Effector memory CD8-positive, alpha-beta T cell (primary cell): ENCODE measurements at regions not wholly inside any gene's neighbourhood (a gene's known extent, or its start where the extent isn't known, plus 50 kb on each side); places are given as distances from the start of the nearest gene placed in this dataset.

Source experiments
- ATAC-seq: fragments of 150-1000 bp; cut with Tn5 transposase; replicated peaks from 2 replicates; pipeline ENCODE4 v1.10.0; 2021; ENCODE audit warnings: mild to moderate bottlenecking, moderate library complexity
- DNase-seq, 3 experiments: peaks; one replicate each; pipeline ENCODE4 v3.0.0; 2021
- H3K27ac Mint-ChIP-seq, 2 donors: one replicate each; pipeline ENCODE4 v1.8.0; 2022; ENCODE audit warnings: mild to moderate bottlenecking in 2 of 2, mixed read lengths in 2 of 2, moderate library complexity in 2 of 2
- H3K27me3 Mint-ChIP-seq, 2 donors: one replicate each; pipeline ENCODE4 v1.8.0; 2022; ENCODE audit warnings: mixed read lengths in 2 of 2
- H3K36me3 Mint-ChIP-seq: one replicate; pipeline ENCODE4 v1.8.0; 2022; ENCODE audit warnings: mild to moderate bottlenecking, moderate library complexity, mixed read lengths; ENCODE audit not compliant: insufficient read depth
- H3K4me1 Mint-ChIP-seq, 2 donors: one replicate each; pipeline ENCODE4 v1.8.0; 2022; ENCODE audit warnings: low read depth in 2 of 2, mixed read lengths in 2 of 2
- H3K4me3 Mint-ChIP-seq, 2 donors: one replicate each; pipeline ENCODE4 v1.8.0; 2022; ENCODE audit warnings: mild to moderate bottlenecking in 2 of 2, mixed read lengths in 2 of 2, moderate library complexity in 2 of 2
- H3K9me3 Mint-ChIP-seq, 2 donors: one replicate each; pipeline ENCODE4 v1.8.0; 2022; ENCODE audit warnings: mixed read lengths in 2 of 2

- Mint-ChIP-seq H3K9me3 (peaks cover 6 to 28% of the 10 kb centered on the region in 2 donors), H3K4me3 (no peak overlapping the region), H3K27me3 (no peaks in the 10 kb centered on the region), H3K27ac (no peak overlapping the region), H3K4me1 (no peaks in the 10 kb centered on the region), H3K36me3 (no peaks in the 10 kb centered on the region)
- ATAC-seq (no peak), DNase-seq (no peak)
Observed at GRCh38 chr11:80538040-80538439, 1097.2 kb upstream of the TENM4 start.

- Mint-ChIP-seq H3K27me3 (no peaks in the 10 kb centered on the region), H3K4me3 (no peak overlapping the region), H3K9me3 (peaks cover 2 to 24% of the 10 kb centered on the region in 2 donors), H3K4me1 (no peaks in the 10 kb centered on the region), H3K36me3 (no peaks in the 10 kb centered on the region), H3K27ac (no peak overlapping the region)
- ATAC-seq (no peak), DNase-seq (no peak)
Observed at GRCh38 chr11:80533463-80533862, 1092.6 kb upstream of the TENM4 start.

- Mint-ChIP-seq H3K9me3 (peaks cover 2 to 17% of the 10 kb centered on the region in 2 donors), H3K4me3 (no peak overlapping the region), H3K27ac (no peak overlapping the region), H3K4me1 (no peaks in the 10 kb centered on the region), H3K36me3 (no peaks in the 10 kb centered on the region), H3K27me3 (no peaks in the 10 kb centered on the region)
- DNase-seq (no peak), ATAC-seq (no peak)
Observed at GRCh38 chr11:80532633-80533232, 1091.9 kb upstream of the TENM4 start.

DNA sequence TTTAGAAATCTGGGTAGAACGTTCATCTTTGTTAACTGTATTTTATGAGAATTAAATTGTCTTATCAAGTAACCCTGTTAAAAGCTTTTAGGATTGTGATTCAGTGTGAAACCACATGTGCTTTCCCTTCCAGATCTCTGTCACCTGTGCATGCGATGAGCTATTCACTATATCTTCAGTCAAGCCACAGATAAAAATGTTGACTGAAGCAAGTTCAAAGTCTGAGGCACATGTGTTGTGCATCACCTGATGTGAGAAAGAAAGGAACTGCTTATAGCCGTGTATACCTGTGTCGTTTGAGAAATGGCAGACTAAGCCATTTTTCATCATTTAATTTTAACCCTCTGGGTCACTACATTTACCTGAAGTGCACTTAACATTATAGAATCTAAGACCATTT, 1088.9 kb upstream of the TENM4 start:
- Mint-ChIP-seq H3K4me3 (no peak overlapping the region), H3K27me3 (no peaks in the 10 kb centered on the region), H3K27ac (no peak overlapping the region), H3K4me1 (no peaks in the 10 kb centered on the region), H3K9me3 (peaks cover 2 to 17% of the 10 kb centered on the region in 2 donors), H3K36me3 (no peaks in the 10 kb centered on the region)
- DNase-seq (no peak), ATAC-seq (no peak)

GRCh38 chr11:80525663-80526405, 1085.0 kb upstream of the TENM4 start:
- Mint-ChIP-seq H3K4me1 (no peaks in the 10 kb centered on the region), H3K9me3 (peaks cover 2 to 9% of the 10 kb centered on the region in 2 donors), H3K4me3 (no peak overlapping the region), H3K27ac (no peak overlapping the region), H3K27me3 (no peaks in the 10 kb centered on the region), H3K36me3 (no peaks in the 10 kb centered on the region)
- ATAC-seq (no peak), DNase-seq (no peak)

DNA sequence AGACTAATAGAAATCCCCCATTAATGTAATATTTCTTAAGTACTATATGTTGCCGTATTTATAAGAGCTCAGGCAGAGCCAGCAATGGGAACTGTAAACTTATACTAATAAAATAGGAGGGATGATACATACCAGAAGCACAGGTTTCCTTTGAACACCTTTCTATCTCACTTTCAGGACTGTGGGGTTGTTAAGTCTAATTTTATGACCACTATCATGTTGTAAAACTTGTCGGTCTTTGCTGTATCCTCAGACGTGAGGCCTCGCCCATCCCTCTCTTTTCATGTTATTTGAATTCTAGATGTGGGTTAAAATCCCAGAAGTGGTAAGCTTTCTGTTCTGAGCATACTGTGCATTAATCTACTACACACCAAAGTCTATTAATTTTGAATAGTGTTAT, 1083.5 kb upstream of the TENM4 start:
- H3K4me3 Mint-ChIP-seq, result no peak overlapping the region
- H3K27ac Mint-ChIP-seq, result no peak overlapping the region
- peaks cover 2 to 9% of the 10 kb centered on the region in 2 donors for H3K9me3 Mint-ChIP-seq
- H3K27me3 Mint-ChIP-seq, result no peaks in the 10 kb centered on the region
- H3K4me1 Mint-ChIP-seq, result no peaks in the 10 kb centered on the region
- DNase-seq, result no peak
- no peak for ATAC-seq
- no peaks in the 10 kb centered on the region for H3K36me3 Mint-ChIP-seq

DNA sequence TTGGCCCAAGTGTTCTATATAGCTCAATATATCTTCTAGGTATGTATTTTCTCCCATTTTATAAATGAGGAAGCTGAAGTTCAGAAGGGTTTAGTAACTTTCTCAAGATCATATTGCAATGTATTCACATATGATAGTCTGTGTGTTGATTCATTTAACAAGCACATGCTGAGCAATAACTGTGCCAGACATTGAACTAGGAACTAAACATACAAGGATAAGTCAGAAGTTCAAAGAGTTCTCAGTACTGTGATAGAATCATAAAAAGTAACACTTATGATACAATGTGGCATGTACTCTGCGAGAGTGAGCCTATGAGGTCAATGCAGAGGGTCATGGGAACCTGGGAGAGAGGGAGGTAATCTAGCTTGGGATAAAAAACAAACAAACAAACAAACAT, 1082.2 kb upstream of the TENM4 start:
- Mint-ChIP-seq H3K9me3 (peaks cover 2 to 9% of the 10 kb centered on the region in 2 donors), H3K27me3 (no peaks in the 10 kb centered on the region), H3K4me3 (no peak overlapping the region), H3K36me3 (no peaks in the 10 kb centered on the region), H3K4me1 (no peaks in the 10 kb centered on the region), H3K27ac (no peak overlapping the region)
- DNase-seq (no peak), ATAC-seq (no peak)

DNA sequence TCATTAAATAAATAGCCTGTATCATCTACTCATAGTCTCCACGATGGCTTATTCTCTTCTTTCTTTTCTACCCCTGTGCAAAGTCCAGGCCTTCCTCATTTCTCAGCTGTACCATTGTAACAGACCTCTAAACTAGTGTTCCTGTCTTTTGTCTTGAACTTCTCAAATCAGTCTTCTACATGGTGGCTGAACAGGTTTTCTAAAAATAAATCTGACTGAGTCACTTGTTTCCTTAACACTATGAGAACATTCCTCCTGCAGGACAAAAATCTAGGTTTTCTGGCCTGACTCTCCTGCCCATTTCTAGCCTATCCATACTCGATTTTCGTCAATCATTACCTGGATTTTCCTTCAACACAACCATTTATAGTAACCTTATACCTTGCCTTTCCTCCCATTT, 1080.8 kb upstream of the TENM4 start:
- no peaks in the 10 kb centered on the region for H3K36me3 Mint-ChIP-seq
- DNase-seq (no peak), ATAC-seq (no peak)
- H3K27me3 Mint-ChIP-seq, result no peaks in the 10 kb centered on the region
- H3K27ac Mint-ChIP-seq, result no peak overlapping the region
- H3K9me3 Mint-ChIP-seq, result peaks cover 6 to 18% of the 10 kb centered on the region in 2 donors
- H3K4me1 Mint-ChIP-seq, result no peaks in the 10 kb centered on the region
- no peak overlapping the region for H3K4me3 Mint-ChIP-seq

DNA sequence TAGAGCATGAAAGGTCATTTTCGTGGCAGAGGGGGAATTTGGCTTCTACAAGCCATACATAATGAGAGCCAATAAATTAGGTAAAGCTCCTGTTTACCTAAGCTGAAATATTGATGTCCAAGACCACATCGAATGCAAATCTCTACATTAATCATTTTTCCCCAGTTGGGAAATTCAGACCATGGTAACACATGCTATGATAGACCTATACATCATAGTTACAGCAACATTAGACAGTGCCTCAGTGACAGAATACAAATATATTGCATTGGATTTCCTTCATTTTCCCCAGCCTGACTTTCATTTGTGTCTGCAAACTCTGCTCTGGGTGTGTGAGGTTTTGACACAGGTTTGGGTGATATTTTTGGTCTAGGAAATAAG, 1079.7 kb upstream of the TENM4 start:
- ATAC-seq (no peak), DNase-seq (no peak)
- Mint-ChIP-seq H3K9me3 (peaks cover 7 to 15% of the 10 kb centered on the region in 2 donors), H3K4me3 (no peak overlapping the region), H3K27me3 (no peaks in the 10 kb centered on the region), H3K36me3 (no peaks in the 10 kb centered on the region), H3K27ac (no peak overlapping the region), H3K4me1 (no peaks in the 10 kb centered on the region)

DNA sequence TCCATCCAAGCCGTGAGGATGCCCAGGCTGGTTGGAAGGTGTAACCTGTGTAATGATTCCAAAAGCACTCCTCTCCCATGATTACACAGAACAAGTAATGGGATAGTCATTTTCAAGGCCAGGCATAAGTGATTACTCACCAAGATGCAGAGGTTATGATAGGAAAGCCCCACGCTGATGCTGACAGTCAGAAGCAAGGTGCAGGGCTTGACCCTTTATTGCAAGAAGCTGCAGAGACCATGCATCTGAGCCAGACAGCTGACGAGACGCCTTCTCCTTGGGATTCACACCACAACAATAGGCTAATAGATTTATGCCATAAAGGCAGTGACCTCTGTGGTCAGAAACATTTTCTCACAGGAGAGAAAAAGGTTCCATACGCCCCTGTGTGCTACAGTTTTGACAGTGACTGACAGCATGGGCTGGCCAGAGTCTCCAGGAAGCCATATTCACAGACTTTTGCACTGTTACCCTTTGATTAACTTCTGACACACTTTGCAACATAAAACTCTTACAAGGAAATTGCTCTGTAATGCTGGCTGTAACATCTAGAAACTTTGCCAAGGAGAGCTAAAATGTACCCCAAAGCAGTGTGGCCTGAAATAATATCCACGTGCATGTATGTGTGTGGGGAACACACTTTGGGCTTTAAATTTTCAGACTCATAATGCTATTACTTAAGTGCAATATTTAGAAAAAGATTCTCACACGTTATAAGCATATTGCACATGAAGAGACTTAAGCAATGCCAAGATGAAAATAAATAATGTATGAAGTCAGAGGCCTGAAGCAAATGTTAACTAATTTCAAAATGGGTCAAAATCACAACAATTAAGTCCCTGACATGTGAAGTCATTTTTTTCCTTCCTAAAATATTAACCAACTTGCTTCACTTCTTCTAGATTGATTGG, 1079.0 kb upstream of the TENM4 start:
- DNase-seq (no peak), ATAC-seq (no peak)
- Mint-ChIP-seq H3K4me3 (no peak overlapping the region), H3K4me1 (no peaks in the 10 kb centered on the region), H3K9me3 (peaks cover 8% of the 10 kb centered on the region in 2 donors), H3K36me3 (no peaks in the 10 kb centered on the region), H3K27me3 (no peaks in the 10 kb centered on the region), H3K27ac (no peak overlapping the region)

DNA sequence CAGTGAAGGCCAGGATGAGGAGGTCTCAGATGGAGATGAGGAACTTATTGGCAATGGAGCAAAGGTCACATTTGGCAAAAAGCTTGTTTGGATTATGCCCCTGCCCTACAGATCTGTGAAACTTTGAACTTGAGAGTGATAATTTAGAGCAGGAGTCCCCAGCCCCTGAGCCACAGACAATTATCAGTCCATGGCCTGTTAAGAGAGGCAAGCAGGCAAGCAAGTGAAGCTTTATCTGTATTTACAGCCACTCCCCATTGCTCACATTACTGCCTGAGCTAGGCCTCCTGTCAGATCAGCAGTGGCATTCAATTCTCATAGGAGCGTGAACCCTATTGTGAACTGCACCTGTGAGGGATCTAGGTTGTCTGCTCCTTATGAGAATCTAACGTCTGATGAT, 1076.9 kb upstream of the TENM4 start:
- peaks cover 12 to 14% of the 10 kb centered on the region in 2 donors for H3K9me3 Mint-ChIP-seq
- no peak for DNase-seq

GRCh38 chr11:80515097-80515496, 1074.3 kb upstream of the TENM4 start:
- Mint-ChIP-seq H3K4me3 (no peak overlapping the region), H3K36me3 (no peaks in the 10 kb centered on the region), H3K27ac (no peak overlapping the region), H3K4me1 (no peaks in the 10 kb centered on the region), H3K9me3 (peaks cover 13 to 14% of the 10 kb centered on the region in 2 donors), H3K27me3 (no peaks in the 10 kb centered on the region)
- DNase-seq, result no peak
- no peak for ATAC-seq

More for the DNA sequence above, 1076.9 kb upstream of the TENM4 start:
- ATAC-seq, result no peak
- Mint-ChIP-seq H3K4me1 (no peaks in the 10 kb centered on the region), H3K4me3 (no peak overlapping the region), H3K36me3 (no peaks in the 10 kb centered on the region), H3K27ac (no peak overlapping the region), H3K27me3 (no peaks in the 10 kb centered on the region)

DNA sequence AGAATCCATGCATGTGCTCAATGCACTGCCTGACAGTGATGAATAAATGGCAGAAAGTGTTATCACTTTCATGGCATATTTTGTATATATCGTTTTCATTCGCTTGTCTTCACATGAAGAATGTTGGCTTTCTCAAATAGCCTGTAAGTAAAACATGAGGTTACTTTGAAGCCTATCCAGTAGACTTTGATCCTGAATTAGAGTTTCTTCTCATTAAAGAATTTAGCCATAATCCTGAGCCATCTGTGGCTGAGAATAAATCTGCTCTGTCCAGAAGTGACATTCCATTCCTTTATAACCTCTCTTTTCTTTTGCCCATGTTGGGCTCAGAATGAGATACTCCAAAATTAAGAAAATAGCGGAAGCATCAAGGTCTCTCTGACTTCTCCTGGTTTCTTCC, 1071.7 kb upstream of the TENM4 start:
- DNase-seq, result no peak
- Mint-ChIP-seq H3K9me3 (peaks cover 19% of the 10 kb centered on the region in 2 donors), H3K36me3 (no peaks in the 10 kb centered on the region), H3K27ac (no peak overlapping the region), H3K4me1 (no peaks in the 10 kb centered on the region), H3K4me3 (no peak overlapping the region), H3K27me3 (no peaks in the 10 kb centered on the region)
- no peak for ATAC-seq
